T-helper 2 cell treated with Interferon-gamma antibody and Interleukin-4, amounts not matched to agents 5 μg/mL and 100 μg/mL, for 36 hours (primary cell): ENCODE measurements at regions not wholly inside any gene's neighbourhood (a gene's known extent, or its start where the extent isn't known, plus 50 kb on each side); places are given as distances from the start of the nearest gene placed in this dataset.

Experiments used
- DNase-seq: peaks from one replicate; pipeline ENCODE4 v3.0.0; 2021; ENCODE audit warnings: low spot score
- H3K27ac Mint-ChIP-seq: one replicate; pipeline ENCODE4 v1.8.0; 2021; ENCODE audit warnings: mild to moderate bottlenecking, mixed read lengths
- H3K27me3 Mint-ChIP-seq: one replicate; pipeline ENCODE4 v1.8.0; 2021; ENCODE audit warnings: low read depth, mixed read lengths
- H3K36me3 Mint-ChIP-seq: one replicate; pipeline ENCODE4 v1.8.0; 2021; ENCODE audit warnings: low read depth, mixed read lengths
- H3K4me1 Mint-ChIP-seq: one replicate; pipeline ENCODE4 v1.8.0; 2021; ENCODE audit warnings: low read depth, mixed read lengths
- H3K4me3 Mint-ChIP-seq: one replicate; pipeline ENCODE4 v1.8.0; 2022; ENCODE audit warnings: mild to moderate bottlenecking, moderate library complexity, mixed read lengths
- H3K9me3 Mint-ChIP-seq: one replicate; pipeline ENCODE4 v1.8.0; 2021; ENCODE audit warnings: mixed read lengths

DNA sequence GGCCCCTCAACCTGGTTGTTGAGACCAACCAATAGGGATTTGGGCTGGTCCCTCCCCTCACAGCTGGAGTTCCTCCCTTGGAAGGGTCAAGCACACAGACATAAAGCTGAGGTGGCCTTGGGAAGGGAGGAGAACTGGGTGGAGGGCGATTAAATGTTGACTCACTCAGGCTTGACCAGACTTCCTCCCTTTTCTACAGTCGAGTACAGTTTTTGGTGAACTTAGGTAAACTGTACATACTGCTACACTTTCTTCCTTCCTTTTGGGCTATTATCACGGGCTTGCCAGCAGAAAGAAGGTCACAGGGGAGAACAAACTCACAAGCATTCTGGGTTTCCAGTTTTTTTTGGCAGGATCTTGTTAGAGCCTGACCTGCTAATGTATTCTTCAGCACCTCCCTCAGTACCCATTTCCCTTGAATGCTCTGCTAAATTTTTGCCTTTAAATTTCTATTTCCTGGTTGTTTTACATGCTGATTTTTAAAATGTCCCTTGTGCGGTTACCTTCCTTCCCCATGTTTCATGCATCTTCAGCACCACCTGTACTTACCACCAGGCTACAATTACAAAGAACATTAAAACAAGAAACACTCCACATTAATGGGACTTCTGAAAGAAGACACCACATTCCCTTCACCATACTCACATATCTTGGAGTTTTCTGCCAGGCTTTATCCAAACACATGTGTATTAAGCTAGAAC, 135.2 kb upstream of the RASGEF1B start:
- peaks cover 5% of the 10 kb centered on the region for H3K27me3 Mint-ChIP-seq
- no peaks in the 10 kb centered on the region for H3K9me3 Mint-ChIP-seq
- no peaks in the 10 kb centered on the region for H3K36me3 Mint-ChIP-seq
- no peak overlapping the region for H3K27ac Mint-ChIP-seq
- no peak overlapping the region for H3K4me3 Mint-ChIP-seq
- no peaks in the 10 kb centered on the region for H3K4me1 Mint-ChIP-seq
- no peak for DNase-seq

DNA sequence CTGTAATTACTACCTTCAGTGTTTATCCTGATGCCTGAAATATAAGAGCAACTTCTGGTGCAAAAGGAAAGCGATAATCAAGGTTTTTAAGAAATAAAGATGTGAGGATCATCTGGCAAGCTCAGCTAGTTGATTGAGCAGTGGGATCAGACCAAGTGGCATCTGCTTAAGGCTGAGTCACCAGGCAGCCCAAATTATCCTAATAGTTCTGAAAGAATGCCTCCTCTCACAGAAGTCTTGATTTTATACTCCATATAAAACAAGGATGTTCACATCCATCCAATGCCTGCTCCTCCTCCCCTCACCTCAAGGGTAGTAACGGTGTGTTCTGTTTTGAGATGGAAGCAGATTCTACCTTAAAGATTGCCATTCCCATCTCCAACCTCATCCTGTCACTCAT, 134.5 kb upstream of the RASGEF1B start:
- Mint-ChIP-seq H3K9me3 (no peaks in the 10 kb centered on the region), H3K27me3 (peaks cover 5% of the 10 kb centered on the region), H3K36me3 (no peaks in the 10 kb centered on the region), H3K4me1 (no peaks in the 10 kb centered on the region), H3K27ac (no peak overlapping the region), H3K4me3 (no peak overlapping the region)
- no peak for DNase-seq

DNA sequence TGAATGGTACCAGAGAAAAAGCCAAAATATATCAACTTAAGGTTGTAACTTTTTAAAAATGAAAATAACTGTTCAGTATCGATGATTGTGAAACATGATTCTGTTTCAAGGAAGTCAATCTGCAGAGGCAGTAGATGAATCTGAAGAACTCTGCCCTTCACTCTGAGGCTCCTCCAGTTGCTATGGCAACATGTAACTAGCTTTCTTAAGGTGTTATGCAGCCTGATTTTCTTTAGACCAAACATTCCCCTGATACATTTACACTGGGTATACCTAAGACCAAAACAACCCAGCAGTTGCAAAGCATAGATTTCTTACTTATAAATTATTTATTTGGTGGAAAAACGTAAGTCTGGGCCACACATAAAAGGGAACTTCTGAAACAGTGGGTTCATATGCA, 133.6 kb upstream of the RASGEF1B start:
- no peak overlapping the region for H3K4me3 Mint-ChIP-seq
- no peak overlapping the region for H3K27ac Mint-ChIP-seq
- no peaks in the 10 kb centered on the region for H3K4me1 Mint-ChIP-seq
- peaks cover 4% of the 10 kb centered on the region for H3K27me3 Mint-ChIP-seq
- H3K9me3 Mint-ChIP-seq, result no peaks in the 10 kb centered on the region
- H3K36me3 Mint-ChIP-seq, result no peaks in the 10 kb centered on the region
- DNase-seq, result no peak

DNA sequence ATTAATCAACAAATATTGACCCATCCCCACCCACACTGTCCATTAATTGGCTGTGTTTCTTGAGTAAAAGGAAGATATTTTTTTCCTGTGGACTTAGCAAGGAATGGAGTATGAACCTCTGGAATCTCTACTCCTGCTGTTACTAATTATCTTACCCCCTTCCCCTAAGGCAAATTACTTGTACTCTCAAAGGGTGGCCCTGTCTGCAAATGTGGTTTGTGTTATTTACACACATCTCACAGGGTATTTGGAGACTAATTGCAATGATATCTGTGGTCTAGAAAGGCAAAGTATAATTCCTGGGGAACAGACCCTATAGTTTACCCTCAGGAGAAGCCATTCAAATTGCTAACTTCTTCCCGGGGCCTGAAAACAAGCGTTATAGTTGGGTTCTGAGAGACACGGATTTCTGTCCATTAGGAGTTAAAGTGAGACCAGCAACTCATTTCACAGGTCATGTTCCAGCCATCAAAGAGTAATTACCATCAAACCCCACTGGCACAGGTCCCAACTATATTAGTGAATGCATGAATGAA, 133.0 kb upstream of the RASGEF1B start:
- no peaks in the 10 kb centered on the region for H3K4me1 Mint-ChIP-seq
- peaks cover 3% of the 10 kb centered on the region for H3K27me3 Mint-ChIP-seq
- H3K4me3 Mint-ChIP-seq, result no peak overlapping the region
- no peak overlapping the region for H3K27ac Mint-ChIP-seq
- no peaks in the 10 kb centered on the region for H3K9me3 Mint-ChIP-seq
- H3K36me3 Mint-ChIP-seq, result no peaks in the 10 kb centered on the region
- no peak for DNase-seq

DNA sequence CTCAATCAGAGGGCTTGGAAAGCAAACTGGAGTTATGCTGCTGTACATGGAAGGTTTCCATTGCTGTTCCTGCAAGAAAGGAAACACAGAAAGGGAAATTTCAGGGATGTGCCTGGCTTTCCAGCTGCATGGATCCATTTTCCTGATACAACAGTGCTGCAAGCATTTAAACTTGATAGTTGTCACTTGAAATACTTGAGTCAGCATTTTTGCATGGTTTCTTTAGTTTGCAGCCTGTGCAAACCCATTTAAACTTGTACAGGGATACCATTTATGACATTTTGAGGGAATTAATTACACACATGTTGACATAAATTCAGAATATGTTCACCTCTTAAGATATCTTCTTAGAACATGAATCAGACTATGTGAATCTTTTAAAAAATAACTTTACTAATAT, 131.1 kb upstream of the RASGEF1B start:
- H3K9me3 Mint-ChIP-seq, result no peaks in the 10 kb centered on the region
- no peaks in the 10 kb centered on the region for H3K4me1 Mint-ChIP-seq
- DNase-seq, result no peak
- no peak overlapping the region for H3K4me3 Mint-ChIP-seq
- H3K27ac Mint-ChIP-seq, result no peak overlapping the region
- H3K36me3 Mint-ChIP-seq, result no peaks in the 10 kb centered on the region
- H3K27me3 Mint-ChIP-seq, result no peaks in the 10 kb centered on the region

DNA sequence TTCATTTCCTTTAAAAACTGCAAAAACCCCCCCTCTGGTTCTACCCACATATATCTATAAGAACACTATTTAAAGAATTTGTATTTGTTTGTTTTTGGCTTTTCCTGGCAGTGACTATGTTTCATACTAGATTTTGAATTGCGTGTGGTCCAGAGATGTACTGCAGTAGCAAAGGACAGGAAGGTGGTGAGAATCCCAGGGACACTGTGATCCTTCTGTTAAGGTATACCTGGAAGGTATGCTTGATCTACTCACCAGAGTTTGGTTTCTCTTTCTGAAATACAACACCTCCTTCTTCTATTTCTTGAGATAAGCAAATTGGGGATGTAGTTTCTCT, 129.6 kb upstream of the RASGEF1B start:
- Mint-ChIP-seq H3K4me3 (no peak overlapping the region), H3K27me3 (no peaks in the 10 kb centered on the region), H3K9me3 (no peaks in the 10 kb centered on the region), H3K36me3 (no peaks in the 10 kb centered on the region), H3K4me1 (no peaks in the 10 kb centered on the region), H3K27ac (no peak overlapping the region)
- no peak for DNase-seq

DNA sequence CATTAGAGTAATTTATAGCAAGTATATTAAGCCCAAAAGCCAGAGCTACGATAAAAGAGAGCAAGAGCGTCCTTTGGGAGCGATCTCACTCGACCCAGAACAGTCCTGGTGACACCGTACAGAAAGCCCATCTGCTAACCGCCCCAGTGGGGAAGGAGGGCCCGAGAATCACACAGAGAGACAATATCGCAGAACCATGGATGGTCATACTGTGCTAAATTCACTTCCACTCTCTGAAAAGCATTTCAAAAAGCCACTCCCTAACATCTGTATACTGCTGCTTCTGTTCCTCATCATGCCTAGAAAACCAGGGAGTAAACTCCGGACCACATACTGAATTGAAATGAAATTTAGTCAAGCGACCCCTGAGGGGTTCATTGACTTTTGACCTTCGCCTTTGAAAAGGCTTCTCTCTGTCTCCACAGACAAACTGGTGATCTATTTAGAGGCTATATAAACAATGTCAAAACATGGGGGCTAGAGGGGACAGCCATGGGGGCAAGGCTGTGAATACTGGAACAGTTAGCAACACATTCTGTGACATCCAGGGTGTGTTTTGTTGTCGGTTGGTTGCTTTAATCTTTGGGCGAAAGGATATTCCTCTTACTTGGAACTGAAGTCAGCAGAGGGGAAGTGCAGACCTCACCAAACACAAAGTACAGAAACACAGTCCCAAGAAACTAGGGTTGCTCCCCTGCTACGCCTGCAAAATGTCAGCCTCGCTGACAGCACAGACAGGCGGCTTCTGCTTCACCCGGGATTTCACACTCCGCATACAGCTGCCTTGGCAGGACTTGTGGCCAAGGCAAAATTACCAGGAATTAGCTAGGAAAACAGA, 129.0 kb upstream of the RASGEF1B start:
- Mint-ChIP-seq H3K4me3 (no peak overlapping the region), H3K4me1 (no peaks in the 10 kb centered on the region), H3K27me3 (no peaks in the 10 kb centered on the region), H3K36me3 (no peaks in the 10 kb centered on the region), H3K9me3 (no peaks in the 10 kb centered on the region), H3K27ac (no peak overlapping the region)
- no peak for DNase-seq

DNA sequence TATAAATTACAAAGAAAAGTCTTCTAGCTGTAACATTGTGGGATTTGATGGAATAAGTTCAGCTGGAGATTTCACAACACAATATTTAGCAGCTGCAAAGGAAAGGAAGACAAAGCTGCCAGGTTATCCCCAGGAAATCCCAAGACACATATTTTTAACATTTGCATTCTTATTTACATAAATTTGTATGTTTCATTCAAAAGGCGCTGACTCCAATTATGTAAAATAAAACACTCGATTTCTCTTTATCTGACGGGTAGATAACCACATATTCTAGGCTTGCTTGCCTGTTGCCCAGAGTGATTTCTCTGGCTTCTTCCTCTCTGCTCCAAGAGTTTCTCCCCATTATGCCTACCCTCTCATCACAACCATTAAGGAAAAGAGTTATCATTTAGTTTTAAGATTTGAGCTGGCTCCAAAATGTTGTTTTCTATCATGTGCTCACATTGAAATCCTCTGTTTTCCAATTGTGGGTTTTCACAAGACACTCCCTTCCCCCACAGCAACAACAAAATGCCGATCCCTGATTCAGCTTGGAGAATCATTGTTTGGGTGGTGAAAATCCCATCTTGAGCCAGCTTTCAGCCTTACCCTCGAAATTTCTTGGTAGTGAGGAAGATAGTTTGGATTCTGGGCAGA, 128.2 kb upstream of the RASGEF1B start:
- Mint-ChIP-seq H3K27ac (no peak overlapping the region), H3K9me3 (no peaks in the 10 kb centered on the region), H3K4me3 (no peak overlapping the region), H3K36me3 (no peaks in the 10 kb centered on the region), H3K27me3 (no peaks in the 10 kb centered on the region), H3K4me1 (no peaks in the 10 kb centered on the region)
- no peak for DNase-seq

DNA sequence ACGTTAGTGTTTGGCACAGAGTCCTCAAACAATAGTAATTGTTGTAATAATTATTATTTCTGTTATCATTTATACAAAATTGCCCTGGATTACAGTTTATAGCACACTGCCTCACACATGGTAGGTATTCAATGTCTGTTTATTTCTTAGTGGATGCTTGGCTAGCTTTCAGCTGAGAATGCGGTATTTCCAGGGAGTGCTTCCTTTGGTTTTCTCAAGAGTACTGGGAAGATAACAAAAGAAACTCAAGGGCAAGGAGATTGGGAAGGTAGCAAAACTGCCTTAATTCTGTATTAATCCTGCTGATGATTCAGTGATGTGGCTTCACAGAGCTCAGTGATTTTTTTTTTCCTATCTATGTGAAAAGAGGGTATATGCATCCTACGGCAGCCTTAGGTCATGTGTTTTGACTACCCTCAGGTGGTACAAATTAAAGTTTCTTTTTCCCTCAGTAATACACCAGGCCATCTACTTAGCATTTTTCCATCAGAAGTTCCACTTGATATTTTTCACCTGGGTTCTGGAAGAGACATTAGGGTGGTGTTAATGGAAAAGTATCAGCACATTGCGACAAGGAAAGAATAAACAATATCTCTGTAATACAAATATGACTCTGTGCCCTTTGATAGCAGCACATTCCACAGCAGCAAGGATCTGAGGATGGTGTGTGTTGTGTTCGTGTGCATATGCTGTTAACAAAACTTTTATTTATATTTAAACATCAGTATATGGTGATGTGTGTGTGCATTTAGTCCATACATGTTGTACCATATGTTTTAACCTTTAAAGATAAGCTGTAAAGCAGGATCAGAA, 124.3 kb upstream of the RASGEF1B start:
- Mint-ChIP-seq H3K27ac (no peak overlapping the region), H3K36me3 (no peaks in the 10 kb centered on the region), H3K4me3 (no peak overlapping the region), H3K27me3 (no peaks in the 10 kb centered on the region), H3K4me1 (no peaks in the 10 kb centered on the region), H3K9me3 (no peaks in the 10 kb centered on the region)
- DNase-seq, result no peak

DNA sequence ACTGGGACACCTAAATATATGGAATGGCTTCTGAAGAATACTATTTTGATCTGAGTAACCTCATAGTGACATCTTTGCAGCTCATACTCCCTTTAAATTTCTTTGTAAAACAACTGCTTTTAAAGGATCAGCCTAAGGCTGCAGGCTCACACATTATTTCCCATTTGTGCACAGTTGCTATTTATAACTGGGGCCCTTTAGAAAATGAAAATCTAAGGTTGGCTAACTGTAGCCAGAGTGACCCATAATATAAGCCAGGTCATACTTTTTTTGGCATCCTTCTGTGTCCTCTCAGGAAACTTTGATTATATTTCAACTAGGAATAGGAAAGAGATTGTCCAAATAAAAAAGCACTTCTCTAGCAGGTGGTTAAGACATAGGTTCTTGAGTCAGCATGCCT, 123.6 kb upstream of the RASGEF1B start:
- no peak for DNase-seq
- Mint-ChIP-seq H3K36me3 (no peaks in the 10 kb centered on the region), H3K4me3 (no peak overlapping the region), H3K4me1 (no peaks in the 10 kb centered on the region), H3K27me3 (no peaks in the 10 kb centered on the region), H3K27ac (no peak overlapping the region), H3K9me3 (no peaks in the 10 kb centered on the region)

DNA sequence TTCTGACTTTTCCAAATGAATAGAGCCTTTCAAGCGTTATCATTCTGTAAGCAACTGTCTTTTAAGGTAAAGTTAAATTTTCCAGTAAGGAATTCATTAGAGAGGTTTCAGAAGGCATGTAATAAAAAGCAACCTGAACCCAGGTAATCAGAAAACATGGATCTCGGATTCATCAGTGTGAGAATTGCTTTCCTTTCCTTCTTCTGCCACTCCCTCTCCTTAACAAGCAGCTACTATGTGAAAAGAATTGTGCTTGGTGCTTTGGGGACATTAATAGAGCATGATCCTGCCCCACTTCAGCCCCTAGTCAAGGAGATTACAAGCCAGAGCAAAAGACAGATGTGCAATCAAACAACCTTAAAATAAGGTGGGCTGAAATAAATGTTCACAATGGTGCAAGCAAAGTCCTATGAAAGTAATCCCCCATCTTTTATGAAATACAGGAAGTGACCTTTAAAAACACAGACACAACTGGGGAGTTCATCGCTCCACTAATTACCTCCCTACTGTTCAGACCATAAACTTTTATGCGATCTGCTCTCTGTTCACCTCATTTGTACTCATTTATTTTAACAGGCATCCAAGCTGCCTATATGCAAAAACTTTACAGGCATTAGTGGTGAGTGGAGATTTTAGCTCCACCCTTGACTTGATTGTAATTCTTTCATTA, 122.9 kb upstream of the RASGEF1B start:
- no peak for DNase-seq
- H3K27me3 Mint-ChIP-seq, result no peaks in the 10 kb centered on the region
- no peaks in the 10 kb centered on the region for H3K36me3 Mint-ChIP-seq
- no peaks in the 10 kb centered on the region for H3K9me3 Mint-ChIP-seq
- H3K4me3 Mint-ChIP-seq, result no peak overlapping the region
- H3K27ac Mint-ChIP-seq, result no peak overlapping the region
- H3K4me1 Mint-ChIP-seq, result no peaks in the 10 kb centered on the region

DNA sequence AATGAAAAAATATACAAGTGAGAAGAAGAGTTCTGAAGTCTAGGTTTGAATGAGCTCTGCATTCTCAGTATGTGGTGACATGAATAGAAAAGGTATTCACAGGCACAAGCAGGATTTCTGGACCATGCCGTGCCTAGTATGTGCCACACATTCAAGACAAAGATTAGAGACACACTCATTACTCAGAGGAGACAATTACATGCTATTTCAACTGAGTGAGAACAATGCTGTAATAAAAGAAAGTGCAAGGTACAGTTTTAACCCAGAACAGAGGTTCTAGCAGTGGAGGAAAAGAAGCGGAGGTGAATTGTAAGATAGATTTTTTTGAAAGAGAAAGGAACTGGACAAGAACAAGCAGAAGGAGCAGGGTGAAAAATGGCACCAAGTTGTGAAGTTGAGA, 121.0 kb upstream of the RASGEF1B start:
- no peaks in the 10 kb centered on the region for H3K36me3 Mint-ChIP-seq
- no peak for DNase-seq
- no peaks in the 10 kb centered on the region for H3K9me3 Mint-ChIP-seq
- H3K4me3 Mint-ChIP-seq, result no peak overlapping the region
- no peak overlapping the region for H3K27ac Mint-ChIP-seq
- no peaks in the 10 kb centered on the region for H3K4me1 Mint-ChIP-seq
- H3K27me3 Mint-ChIP-seq, result no peaks in the 10 kb centered on the region

DNA sequence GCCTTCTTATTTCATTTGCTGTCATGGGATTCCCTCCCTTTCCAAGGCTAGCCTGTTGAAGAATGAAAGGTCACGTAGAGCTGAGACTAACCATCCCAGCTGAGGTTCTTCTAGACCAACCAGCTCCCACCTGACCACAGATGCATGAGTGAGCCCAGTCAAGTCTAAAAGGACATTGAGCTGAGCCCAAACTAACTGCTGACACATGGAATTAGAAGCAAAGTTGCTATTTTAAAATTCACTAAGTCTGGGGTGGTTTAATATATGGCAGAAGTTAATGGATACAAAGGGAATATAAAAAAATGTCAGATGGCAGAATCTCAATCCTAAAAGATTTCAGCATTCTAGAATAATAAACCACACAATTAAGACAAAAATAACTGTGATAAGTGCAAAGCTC, 118.9 kb upstream of the RASGEF1B start:
- no peaks in the 10 kb centered on the region for H3K36me3 Mint-ChIP-seq
- H3K4me3 Mint-ChIP-seq, result no peak overlapping the region
- DNase-seq, result no peak
- H3K27ac Mint-ChIP-seq, result no peak overlapping the region
- H3K27me3 Mint-ChIP-seq, result no peaks in the 10 kb centered on the region
- H3K4me1 Mint-ChIP-seq, result no peaks in the 10 kb centered on the region
- H3K9me3 Mint-ChIP-seq, result no peaks in the 10 kb centered on the region
